Esophagus muscularis mucosa (tissue), 4 donors: ENCODE measurements at regions not wholly inside any gene's neighbourhood (a gene's known extent, or its start where the extent isn't known, plus 50 kb on each side); places are given as distances from the start of the nearest gene placed in this dataset.

Source experiments
- DNase-seq: peaks from one replicate; pipeline ENCODE4 v3.0.0-alpha.2; 2017; ENCODE audit errors: extremely low spot score
- H3K27ac ChIP-seq, 4 donors: fragments of 200-600 bp; sonication (generic); replicated peaks in 1 of 4; 1 replicate in 3 of 4; 2 replicates in 1 of 4; pipeline ENCODE4 v1.5.1; 2016 to 2019; ENCODE audit warnings: mild to moderate bottlenecking in 1 of 4
- H3K27me3 ChIP-seq, 4 donors: fragments of 200-600 bp; sonication (generic); one replicate each; pipeline versions ENCODE4 v1.5.1 to v1.6.0; 2016 to 2019
- H3K36me3 ChIP-seq, 4 donors: fragments of 200-600 bp; sonication (generic); one replicate each; pipeline ENCODE4 v1.5.1; 2016 to 2019
- H3K4me1 ChIP-seq, 4 donors: fragments of 200-600 bp; sonication (generic); one replicate each; pipeline ENCODE4 v1.5.1; 2016 to 2019
- H3K4me3 ChIP-seq, 4 donors: fragments of 200-600 bp; sonication (generic); 1 replicate in 2 of 4; 2 replicates in 2 of 4; pipeline ENCODE4 v1.5.1; 2016 to 2019; ENCODE audit warnings: mild to moderate bottlenecking in 4 of 4, moderate library complexity in 1 of 4
- H3K9me3 ChIP-seq, 4 donors: fragments of 200-600 bp; sonication (generic); 1 replicate in 3 of 4; 2 replicates in 1 of 4; pipeline ENCODE4 v1.5.1; 2016 to 2019
- CTCF ChIP-seq, 3 experiments: fragments of 200-600 bp in 2 of 3; fragments of 450-650 bp in 1 of 3; sonication (generic) in 2 of 3; IDR thresholded peaks; one replicate each; pipeline ENCODE4 v1.5.1; 2017 to 2019; ENCODE audit warnings: antibody characterized with exemption in 3 of 3, mild to moderate bottlenecking in 2 of 3, moderate library complexity in 1 of 3
- EP300 ChIP-seq: sonication (generic); formaldehyde crosslinking; IDR thresholded peaks from one replicate; pipeline ENCODE4 v1.6.1; 2017; ENCODE audit warnings: antibody characterized with exemption
- POLR2A ChIP-seq: fragments of 450-650 bp; IDR thresholded peaks from one replicate; pipeline ENCODE4 v1.6.1; 2017; ENCODE audit warnings: antibody characterized with exemption, moderate library complexity, mild to moderate bottlenecking, low read depth
- POLR2AphosphoS5 ChIP-seq, 2 donors: sonication (generic); formaldehyde crosslinking; IDR thresholded peaks; one replicate each; pipeline ENCODE4 v1.6.1; 2017; ENCODE audit warnings: antibody characterized with exemption in 2 of 2
- WGBS: methylation state at CpG from one replicate; pipeline ENCODE4 v1.1.5; 2018; 5-methylcytosine and 5-hydroxymethylcytosine counted together
- intact Hi-C: fragments of 100-400 bp; cut with DNase I; formaldehyde crosslinking; loops from one replicate; pipeline ENCODE4 v1.15.1; 2023

GRCh38 chr17:57195785-57196460 is 60.4 kb upstream of the MSI2 start:
- no peak for TF ChIP-seq POLR2AphosphoS5 (IDR thresholded peaks at IDR 0.05)
- no peak for TF ChIP-seq CTCF (IDR thresholded peaks at IDR 0.05)
- TF ChIP-seq EP300, result no peak
- TF ChIP-seq POLR2A, result no peak
- Histone ChIP-seq H3K4me3 (no peak overlapping the region), H3K27me3 (no peaks in the 10 kb centered on the region), H3K27ac (no peak overlapping the region), H3K9me3 (peaks cover 0 to 7% (median 2%) of the 10 kb centered on the region in 4 donors), H3K36me3 (no peaks in the 10 kb centered on the region), H3K4me1 (no peaks in the 10 kb centered on the region)
- 96% methylated on average over 7 of the region's 7 CpGs for WGBS
- intact Hi-C loops, result no loop called here
- no peak for DNase-seq

- peaks cover 0 to 7% (median 2%) of the 10 kb centered on the region in 4 donors for H3K9me3 ChIP-seq
- no peaks in the 10 kb centered on the region for H3K27me3 ChIP-seq
- no peak for TF ChIP-seq CTCF (IDR thresholded peaks at IDR 0.05)
- no peak for TF ChIP-seq EP300
- no peak for TF ChIP-seq POLR2A
- TF ChIP-seq POLR2AphosphoS5 (IDR thresholded peaks at IDR 0.05), result no peak
- no peak overlapping the region for H3K27ac ChIP-seq
- WGBS, result 96% methylated on average over 5 of the region's 5 CpGs
- intact Hi-C loops, result no loop called here
- no peak overlapping the region for H3K4me3 ChIP-seq
- H3K36me3 ChIP-seq, result no peaks in the 10 kb centered on the region
- H3K4me1 ChIP-seq, result no peaks in the 10 kb centered on the region
- no peak for DNase-seq
These were observed 58.8 kb upstream of the MSI2 start for GRCh38 chr17:57197466-57198071.

- TF ChIP-seq EP300 (no peak), POLR2A (no peak), CTCF (IDR thresholded peaks at IDR 0.05) (no peak), POLR2AphosphoS5 (IDR thresholded peaks at IDR 0.05) (no peak)
- no peaks in the 10 kb centered on the region for H3K9me3 ChIP-seq
- H3K27ac ChIP-seq, result no peak overlapping the region
- intact Hi-C loops, result no loop called here
- H3K4me3 ChIP-seq, result no peak overlapping the region
- H3K36me3 ChIP-seq, result no peaks in the 10 kb centered on the region
- WGBS, result 96% methylated on average over 4 of the region's 4 CpGs
- no peaks in the 10 kb centered on the region for H3K27me3 ChIP-seq
- no peak for DNase-seq
- H3K4me1 ChIP-seq, result no peaks in the 10 kb centered on the region
These were observed 54.8 kb upstream of the MSI2 start for GRCh38 chr17:57201481-57201880.

GRCh38 chr17:57203040-57203439 is 53.3 kb upstream of the MSI2 start:
- no peak overlapping the region for H3K4me3 ChIP-seq
- DNase-seq, result peak; percentile 91
- intact Hi-C loops, result no loop called here
- TF ChIP-seq POLR2AphosphoS5 (IDR thresholded peaks at IDR 0.05) (no peak), CTCF (IDR thresholded peaks at IDR 0.05) (no peak), EP300 (no peak), POLR2A (no peak)
- 76% methylated on average over 3 of the region's 3 CpGs for WGBS
- H3K4me1 ChIP-seq, result no peaks in the 10 kb centered on the region
- H3K27ac ChIP-seq, result no peak overlapping the region
- H3K27me3 ChIP-seq, result no peaks in the 10 kb centered on the region
- H3K36me3 ChIP-seq, result no peaks in the 10 kb centered on the region
- peaks cover 0 to 7% (median 6%) of the 10 kb centered on the region in 4 donors for H3K9me3 ChIP-seq
